ENCODE measurements at regions not wholly inside any gene's neighbourhood (a gene's known extent, or its start where the extent isn't known, plus 50 kb on each side); places are given as distances from the start of the nearest gene placed in this dataset.

DNA sequence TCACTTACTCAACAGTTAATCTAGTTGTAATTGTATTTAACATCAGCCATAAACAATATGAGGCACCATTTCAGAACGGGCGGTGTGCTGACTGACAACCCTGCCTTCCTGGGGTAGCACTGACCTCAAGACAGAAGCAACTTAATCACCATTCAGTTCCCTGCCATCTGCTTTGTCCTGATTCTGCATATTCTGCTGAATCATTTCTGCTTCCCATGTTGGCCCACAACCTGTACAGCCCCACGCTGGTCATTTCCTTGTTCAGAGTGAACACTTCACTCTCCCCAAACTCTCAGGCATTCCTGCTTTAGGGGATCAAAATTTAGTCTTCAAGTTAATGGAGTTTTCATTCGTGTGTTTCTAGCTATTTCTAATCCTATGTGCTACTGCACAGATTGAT is 132.3 kb upstream of the ZBED5 start:
- dilution Hi-C loops (cut with MboI; ENCODE audit: extremely low pct_ligation_motif_present, low sequenced_read_pairs) (no loop called here), intact Hi-C loops (cut with micrococcal nuclease) (no loop called here)
- Histone ChIP-seq H2AFZ (ENCODE audit: low read depth, low read length) (no peak overlapping the region), H4K20me1 (replicated peaks; ENCODE audit: control insufficient read depth, extremely low read depth, insufficient read depth, low read length) (no peaks in the 10 kb centered on the region), H3K27ac (ENCODE audit: insufficient read depth, low read depth, low read length) (no peak overlapping the region), H3K4me2 (ENCODE audit: insufficient read depth, low read length) (no peak overlapping the region), H3K9me3 (replicated peaks; ENCODE audit: control insufficient read depth, insufficient read depth, low read length) (no peaks in the 10 kb centered on the region), H3K79me2 (ENCODE audit: control insufficient read depth, insufficient read depth, low read length) (no peaks in the 10 kb centered on the region), H3K9me1 (replicated peaks; ENCODE audit: control insufficient read depth, extremely low read depth, insufficient read depth, low read length) (no peaks in the 10 kb centered on the region), H3K36me3 (ENCODE audit: control insufficient read depth in 2 of 2, extremely low read depth in 1 of 2, insufficient read depth in 2 of 2, low read length in 2 of 2) (no peaks in the 10 kb centered on the region), H3K9ac (replicated peaks; ENCODE audit: extremely low read depth, insufficient read depth, low read length) (no peak overlapping the region), H3K4me1 (ENCODE audit: control insufficient read depth, extremely low read depth, insufficient read depth, low read length) (no peaks in the 10 kb centered on the region), H3K4me3 (replicated peaks in 1 of 3; ENCODE audit: insufficient read depth in 1 of 3, low read depth in 1 of 3, low read length in 3 of 3) (no peak overlapping the region), H3K27me3 (ENCODE audit: control insufficient read depth in 2 of 2, insufficient read depth in 2 of 2, low read length in 2 of 2) (peaks cover 3 to 8% of the 10 kb centered on the region in 2 experiments)
- FAIRE-seq (no peak), DNase-seq (ENCODE audit: low read depth, low spot score) (no peak)
- BruUV-seq (replicated peaks): no TSS peak
- TF ChIP-seq POLR2A (IDR thresholded peaks at IDR 0.05; ENCODE audit: low read depth, low read length) (no peak), GATA2 (IDR thresholded peaks at IDR 0.05; ENCODE audit: insufficient read depth, insufficient read length, low read depth, low read length) (no peak), POLR2AphosphoS5 (IDR thresholded peaks at IDR 0.05; ENCODE audit: insufficient read depth, low read depth, low read length) (no peak), EZH2 (IDR thresholded peaks at IDR 0.05; ENCODE audit: borderline replicate concordance, low read depth, low read length, severe bottlenecking) (no peak), JUN (IDR thresholded peaks at IDR 0.05; ENCODE audit: borderline replicate concordance, insufficient read depth, insufficient read length, low read depth) (no peak), FOS (IDR thresholded peaks at IDR 0.05; ENCODE audit: borderline replicate concordance, insufficient read depth, low read length) (no peak), MYC (IDR thresholded peaks at IDR 0.05; ENCODE audit: low read depth, low read length) (no peak)
- TF ChIP-seq, protein P1, sequence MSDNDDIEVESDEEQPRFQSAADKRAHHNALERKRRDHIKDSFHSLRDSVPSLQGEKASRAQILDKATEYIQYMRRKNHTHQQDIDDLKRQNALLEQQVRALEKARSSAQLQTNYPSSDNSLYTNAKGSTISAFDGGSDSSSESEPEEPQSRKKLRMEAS (IDR thresholded peaks at IDR 0.05; ENCODE audit: insufficient read depth, insufficient read length): no peak
- ChIA-PET POLR2A (no interaction called here), CTCF (interaction anchor here (1.4 kb wide), 1 partner anchor 15 kb away, joined by 3 read pairs; no protein-coding TSS in a partner anchor)

DNA sequence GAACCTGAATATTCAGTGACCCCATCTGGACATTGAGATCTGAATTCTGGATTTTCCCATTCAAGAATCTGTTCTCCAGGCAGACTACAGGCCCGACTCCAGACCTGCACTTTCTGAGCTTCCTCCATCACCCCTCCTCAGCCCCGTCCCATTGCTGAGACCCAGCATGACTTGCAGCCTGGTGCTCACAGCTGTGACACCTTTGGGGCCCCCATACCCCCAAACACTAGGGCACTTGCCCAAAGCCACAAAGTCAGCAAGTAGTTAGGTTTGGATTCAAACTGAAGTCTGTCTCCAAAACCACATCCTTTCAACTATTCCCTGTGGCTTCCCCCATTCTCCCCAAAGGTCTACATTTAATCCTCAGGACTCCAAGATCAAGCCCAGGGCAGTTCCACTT is 128.2 kb upstream of the ZBED5 start:
- H3K4me2 ChIP-seq (ENCODE audit: insufficient read depth, low read length): no peak overlapping the region
- FAIRE-seq: no peak

More for the DNA sequence above, 128.2 kb upstream of the ZBED5 start:
- no peak for DNase-seq (ENCODE audit: low read depth, low spot score)
- TF ChIP-seq, protein P1 (IDR thresholded peaks at IDR 0.05; ENCODE audit: insufficient read depth, insufficient read length): no peak
- TF ChIP-seq JUN (IDR thresholded peaks at IDR 0.05; ENCODE audit: borderline replicate concordance, insufficient read depth, insufficient read length, low read depth): no peak
- TF ChIP-seq, protein P2, sequence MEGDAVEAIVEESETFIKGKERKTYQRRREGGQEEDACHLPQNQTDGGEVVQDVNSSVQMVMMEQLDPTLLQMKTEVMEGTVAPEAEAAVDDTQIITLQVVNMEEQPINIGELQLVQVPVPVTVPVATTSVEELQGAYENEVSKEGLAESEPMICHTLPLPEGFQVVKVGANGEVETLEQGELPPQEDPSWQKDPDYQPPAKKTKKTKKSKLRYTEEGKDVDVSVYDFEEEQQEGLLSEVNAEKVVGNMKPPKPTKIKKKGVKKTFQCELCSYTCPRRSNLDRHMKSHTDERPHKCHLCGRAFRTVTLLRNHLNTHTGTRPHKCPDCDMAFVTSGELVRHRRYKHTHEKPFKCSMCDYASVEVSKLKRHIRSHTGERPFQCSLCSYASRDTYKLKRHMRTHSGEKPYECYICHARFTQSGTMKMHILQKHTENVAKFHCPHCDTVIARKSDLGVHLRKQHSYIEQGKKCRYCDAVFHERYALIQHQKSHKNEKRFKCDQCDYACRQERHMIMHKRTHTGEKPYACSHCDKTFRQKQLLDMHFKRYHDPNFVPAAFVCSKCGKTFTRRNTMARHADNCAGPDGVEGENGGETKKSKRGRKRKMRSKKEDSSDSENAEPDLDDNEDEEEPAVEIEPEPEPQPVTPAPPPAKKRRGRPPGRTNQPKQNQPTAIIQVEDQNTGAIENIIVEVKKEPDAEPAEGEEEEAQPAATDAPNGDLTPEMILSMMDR (IDR thresholded peaks at IDR 0.05; ENCODE audit: extremely low read depth in 1 of 2, insufficient read depth in 1 of 2, low read depth in 1 of 2, low read length in 2 of 2): no peak
- no peak for TF ChIP-seq FOS (IDR thresholded peaks at IDR 0.05; ENCODE audit: borderline replicate concordance, insufficient read depth, low read length)
- TF ChIP-seq POLR2AphosphoS5 (IDR thresholded peaks at IDR 0.05; ENCODE audit: insufficient read depth, low read depth, low read length): no peak
- TF ChIP-seq GATA2 (IDR thresholded peaks at IDR 0.05; ENCODE audit: insufficient read depth, insufficient read length, low read depth, low read length): no peak
- TF ChIP-seq EZH2 (IDR thresholded peaks at IDR 0.05; ENCODE audit: borderline replicate concordance, low read depth, low read length, severe bottlenecking): no peak
- TF ChIP-seq POLR2A (IDR thresholded peaks at IDR 0.05; ENCODE audit: low read depth, low read length): no peak
- no peak for TF ChIP-seq MYC (IDR thresholded peaks at IDR 0.05; ENCODE audit: low read depth, low read length)
- H3K9me1 ChIP-seq (replicated peaks; ENCODE audit: control insufficient read depth, extremely low read depth, insufficient read depth, low read length): no peaks in the 10 kb centered on the region
- ChIA-PET CTCF (no interaction called here), POLR2A (no interaction called here)
- no peaks in the 10 kb centered on the region for H3K79me2 ChIP-seq (ENCODE audit: control insufficient read depth, insufficient read depth, low read length)
- no TSS peak for BruUV-seq (replicated peaks)
- H3K4me1 ChIP-seq (ENCODE audit: control insufficient read depth, extremely low read depth, insufficient read depth, low read length): no peaks in the 10 kb centered on the region
- dilution Hi-C loops (cut with MboI; ENCODE audit: extremely low pct_ligation_motif_present, low sequenced_read_pairs) (no loop called here), intact Hi-C loops (cut with micrococcal nuclease) (no loop called here)
- H3K27me3 ChIP-seq (ENCODE audit: control insufficient read depth in 2 of 2, insufficient read depth in 2 of 2, low read length in 2 of 2): peaks cover 3 to 6% of the 10 kb centered on the region in 2 experiments
- H3K9me3 ChIP-seq (replicated peaks; ENCODE audit: control insufficient read depth, insufficient read depth, low read length): no peaks in the 10 kb centered on the region
- no peak overlapping the region for H3K9ac ChIP-seq (replicated peaks; ENCODE audit: extremely low read depth, insufficient read depth, low read length)
- no peaks in the 10 kb centered on the region for H3K36me3 ChIP-seq (ENCODE audit: control insufficient read depth in 2 of 2, extremely low read depth in 1 of 2, insufficient read depth in 2 of 2, low read length in 2 of 2)
- H3K27ac ChIP-seq (ENCODE audit: insufficient read depth, low read depth, low read length): no peak overlapping the region
- H3K4me3 ChIP-seq (replicated peaks in 1 of 3; ENCODE audit: insufficient read depth in 1 of 3, low read depth in 1 of 3, low read length in 3 of 3): no peak overlapping the region
- no peaks in the 10 kb centered on the region for H4K20me1 ChIP-seq (replicated peaks; ENCODE audit: control insufficient read depth, extremely low read depth, insufficient read depth, low read length)
- H2AFZ ChIP-seq (ENCODE audit: low read depth, low read length): no peak overlapping the region
